ENCODE measurements at regions not wholly inside any gene's neighbourhood (a gene's known extent, or its start where the extent isn't known, plus 50 kb on each side); places are given as distances from the start of the nearest gene placed in this dataset.
A peak's percentile ranks its signal among the peaks of the same experiment; 100 is the strongest.

DNA sequence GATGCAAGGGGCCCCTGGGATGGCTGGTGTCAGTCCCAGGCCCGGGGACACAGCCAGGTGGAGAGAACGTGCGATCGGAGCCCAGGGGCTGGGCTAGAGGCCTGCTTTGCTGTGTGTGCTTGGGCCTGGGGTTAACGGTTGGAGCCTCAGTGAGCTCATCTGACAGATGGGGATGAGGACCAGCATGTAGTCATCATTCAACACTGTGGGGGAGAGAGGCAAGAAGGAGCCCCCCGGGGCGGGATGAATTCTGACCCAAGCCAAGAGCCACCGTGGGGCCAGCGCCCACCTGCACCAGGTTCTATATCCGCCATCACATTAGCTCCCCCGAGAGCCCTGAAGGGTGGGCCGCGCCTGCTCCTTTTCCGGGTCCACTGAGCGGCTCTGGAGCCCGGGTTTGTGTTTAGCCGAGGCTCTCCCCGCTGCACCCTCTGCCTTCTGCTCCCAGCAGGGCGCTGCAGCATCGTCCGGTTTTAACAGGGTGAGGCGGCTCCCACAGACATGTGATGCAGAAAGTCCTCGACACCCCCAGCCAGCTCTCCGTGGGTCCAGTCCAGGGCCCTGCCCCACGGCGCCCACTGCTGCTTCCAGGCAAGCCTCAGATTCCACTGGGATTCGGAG is 365.7 kb downstream of the SEC14L1 start:
- DNase-seq (ENCODE audit: low read depth, low spot score) = no peak
- peaks cover 2% of the 10 kb centered on the region for H3K9me3 Mint-ChIP-seq
- H3K4me1 Mint-ChIP-seq = no peaks in the 10 kb centered on the region
- peaks cover 4% of the 10 kb centered on the region for H3K36me3 Mint-ChIP-seq (ENCODE audit: low read depth)
- H3K4me3 Mint-ChIP-seq = no peak overlapping the region
- TF ChIP-seq, protein P1, sequence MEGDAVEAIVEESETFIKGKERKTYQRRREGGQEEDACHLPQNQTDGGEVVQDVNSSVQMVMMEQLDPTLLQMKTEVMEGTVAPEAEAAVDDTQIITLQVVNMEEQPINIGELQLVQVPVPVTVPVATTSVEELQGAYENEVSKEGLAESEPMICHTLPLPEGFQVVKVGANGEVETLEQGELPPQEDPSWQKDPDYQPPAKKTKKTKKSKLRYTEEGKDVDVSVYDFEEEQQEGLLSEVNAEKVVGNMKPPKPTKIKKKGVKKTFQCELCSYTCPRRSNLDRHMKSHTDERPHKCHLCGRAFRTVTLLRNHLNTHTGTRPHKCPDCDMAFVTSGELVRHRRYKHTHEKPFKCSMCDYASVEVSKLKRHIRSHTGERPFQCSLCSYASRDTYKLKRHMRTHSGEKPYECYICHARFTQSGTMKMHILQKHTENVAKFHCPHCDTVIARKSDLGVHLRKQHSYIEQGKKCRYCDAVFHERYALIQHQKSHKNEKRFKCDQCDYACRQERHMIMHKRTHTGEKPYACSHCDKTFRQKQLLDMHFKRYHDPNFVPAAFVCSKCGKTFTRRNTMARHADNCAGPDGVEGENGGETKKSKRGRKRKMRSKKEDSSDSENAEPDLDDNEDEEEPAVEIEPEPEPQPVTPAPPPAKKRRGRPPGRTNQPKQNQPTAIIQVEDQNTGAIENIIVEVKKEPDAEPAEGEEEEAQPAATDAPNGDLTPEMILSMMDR (conservative IDR thresholded peaks at IDR 0.05) = no peak
- H3K27me3 Mint-ChIP-seq (ENCODE audit: low read depth) = no peaks in the 10 kb centered on the region
- H3K27ac Mint-ChIP-seq (ENCODE audit: unreplicated experiment) = no peak overlapping the region

GRCh38 chr17:77507111-77507885 is 366.5 kb downstream of the SEC14L1 start:
- DNase-seq (ENCODE audit: low read depth, low spot score) = no peak
- Mint-ChIP-seq H3K27ac (ENCODE audit: unreplicated experiment) (no peak overlapping the region), H3K4me1 (no peaks in the 10 kb centered on the region), H3K27me3 (ENCODE audit: low read depth) (no peaks in the 10 kb centered on the region), H3K9me3 (peaks cover 8% of the 10 kb centered on the region), H3K36me3 (ENCODE audit: low read depth) (peaks cover 7% of the 10 kb centered on the region), H3K4me3 (peak overlapping the region; percentile 55)
- TF ChIP-seq, protein P1 (conservative IDR thresholded peaks at IDR 0.05) = no peak

GRCh38 chr17:77508047-77508715 is 367.4 kb downstream of the SEC14L1 start:
- Mint-ChIP-seq H3K4me1 (no peaks in the 10 kb centered on the region), H3K27ac (ENCODE audit: unreplicated experiment) (no peak overlapping the region)
- no peak for DNase-seq (ENCODE audit: low read depth, low spot score)

GRCh38 chr17:77509089-77509488 is 368.3 kb downstream of the SEC14L1 start:
- H3K4me1 Mint-ChIP-seq = no peaks in the 10 kb centered on the region
- DNase-seq (ENCODE audit: low read depth, low spot score) = no peak
- H3K27ac Mint-ChIP-seq (ENCODE audit: unreplicated experiment) = no peak overlapping the region
- TF ChIP-seq, protein P1 (conservative IDR thresholded peaks at IDR 0.05) = no peak
- H3K9me3 Mint-ChIP-seq = peaks cover 12% of the 10 kb centered on the region
- peaks cover 7% of the 10 kb centered on the region for H3K36me3 Mint-ChIP-seq (ENCODE audit: low read depth)
- H3K4me3 Mint-ChIP-seq = no peak overlapping the region
- no peaks in the 10 kb centered on the region for H3K27me3 Mint-ChIP-seq (ENCODE audit: low read depth)

More at GRCh38 chr17:77508047-77508715, 367.4 kb downstream of the SEC14L1 start:
- Mint-ChIP-seq H3K27me3 (ENCODE audit: low read depth) (no peaks in the 10 kb centered on the region), H3K36me3 (ENCODE audit: low read depth) (peaks cover 7% of the 10 kb centered on the region), H3K9me3 (peaks cover 12% of the 10 kb centered on the region), H3K4me3 (no peak overlapping the region)
- TF ChIP-seq, protein P1 (conservative IDR thresholded peaks at IDR 0.05) = no peak

- H3K9me3 Mint-ChIP-seq = peaks cover 14% of the 10 kb centered on the region
- H3K27me3 Mint-ChIP-seq (ENCODE audit: low read depth) = no peaks in the 10 kb centered on the region
- TF ChIP-seq, protein P1 (conservative IDR thresholded peaks at IDR 0.05) = no peak
- no peak overlapping the region for H3K27ac Mint-ChIP-seq (ENCODE audit: unreplicated experiment)
- no peak for DNase-seq (ENCODE audit: low read depth, low spot score)
- H3K36me3 Mint-ChIP-seq (ENCODE audit: low read depth) = peaks cover 7% of the 10 kb centered on the region
- no peak overlapping the region for H3K4me3 Mint-ChIP-seq
- H3K4me1 Mint-ChIP-seq = no peaks in the 10 kb centered on the region
Measured at GRCh38 chr17:77509599-77509998, 368.8 kb downstream of the SEC14L1 start.

Data from neural crest cell (in vitro differentiated cells).